GM13976 (cell line): ENCODE measurements at regions not wholly inside any gene's neighbourhood (a gene's known extent, or its start where the extent isn't known, plus 50 kb on each side); places are given as distances from the start of the nearest gene placed in this dataset.

Experiments
- DNase-seq: peaks from one replicate; pipeline ENCODE4 v3.0.0; 2012; ENCODE audit warnings: low spot score
- in situ Hi-C: fragments of 300-500 bp; cut with MboI; formaldehyde crosslinking; loops from one replicate; pipeline ENCODE4 v1.12.0; 2022; ENCODE audit warnings: low sequenced_read_pairs, mixed read lengths, inconsistent platforms; ENCODE audit not compliant: unreplicated experiment
- TF ChIP-seq, protein P1 (sequence below): IDR thresholded peaks from 2 replicates; pipeline ENCODE4 v1.5.1; 2012; ENCODE audit warnings: borderline replicate concordance, mild to moderate bottlenecking; ENCODE audit not compliant: insufficient read depth; ENCODE audit errors: extremely low read depth, missing control alignments, control extremely low read depth

GRCh38 chr2:8566155-8566670 lies 115.6 kb upstream of the ID2 start:
- TF ChIP-seq, protein P1, sequence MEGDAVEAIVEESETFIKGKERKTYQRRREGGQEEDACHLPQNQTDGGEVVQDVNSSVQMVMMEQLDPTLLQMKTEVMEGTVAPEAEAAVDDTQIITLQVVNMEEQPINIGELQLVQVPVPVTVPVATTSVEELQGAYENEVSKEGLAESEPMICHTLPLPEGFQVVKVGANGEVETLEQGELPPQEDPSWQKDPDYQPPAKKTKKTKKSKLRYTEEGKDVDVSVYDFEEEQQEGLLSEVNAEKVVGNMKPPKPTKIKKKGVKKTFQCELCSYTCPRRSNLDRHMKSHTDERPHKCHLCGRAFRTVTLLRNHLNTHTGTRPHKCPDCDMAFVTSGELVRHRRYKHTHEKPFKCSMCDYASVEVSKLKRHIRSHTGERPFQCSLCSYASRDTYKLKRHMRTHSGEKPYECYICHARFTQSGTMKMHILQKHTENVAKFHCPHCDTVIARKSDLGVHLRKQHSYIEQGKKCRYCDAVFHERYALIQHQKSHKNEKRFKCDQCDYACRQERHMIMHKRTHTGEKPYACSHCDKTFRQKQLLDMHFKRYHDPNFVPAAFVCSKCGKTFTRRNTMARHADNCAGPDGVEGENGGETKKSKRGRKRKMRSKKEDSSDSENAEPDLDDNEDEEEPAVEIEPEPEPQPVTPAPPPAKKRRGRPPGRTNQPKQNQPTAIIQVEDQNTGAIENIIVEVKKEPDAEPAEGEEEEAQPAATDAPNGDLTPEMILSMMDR, result no peak
- DNase-seq, result no peak
- in situ Hi-C loops, result no loop called here

DNA sequence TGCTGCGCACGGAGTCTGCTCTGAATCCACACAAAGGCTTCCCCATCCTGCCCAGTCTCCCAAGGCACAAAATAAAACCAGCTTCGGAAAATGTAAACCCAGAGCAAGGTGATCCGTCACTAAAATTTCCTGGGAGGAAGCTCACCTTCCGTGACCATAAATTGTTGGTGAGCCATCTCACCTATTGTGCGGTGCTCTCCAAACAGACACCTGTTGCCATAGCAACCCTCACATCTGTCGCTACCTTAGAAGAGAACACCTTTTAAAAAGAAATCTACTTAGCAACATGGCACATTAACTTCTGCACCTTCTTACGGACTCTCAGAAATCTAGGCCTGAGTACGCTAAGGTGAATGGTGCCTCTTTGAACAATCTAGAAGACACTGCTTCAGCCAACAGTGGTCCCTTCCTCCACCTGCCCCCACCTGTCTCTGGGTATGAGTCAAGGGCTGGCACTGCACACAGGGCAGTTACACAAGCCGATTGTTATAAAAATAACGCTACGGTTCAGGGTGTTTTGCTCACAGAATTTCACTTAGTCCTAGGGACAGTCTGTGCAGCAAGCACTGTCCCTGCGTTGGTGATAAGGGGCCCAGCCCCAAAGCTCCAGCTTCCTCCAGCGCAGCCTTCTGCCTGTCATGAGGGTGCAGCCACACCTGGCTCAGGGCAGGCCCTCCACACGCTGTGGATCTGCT lies 114.9 kb upstream of the ID2 start:
- TF ChIP-seq, protein P1, result no peak
- in situ Hi-C loops, result no loop called here
- no peak for DNase-seq

DNA sequence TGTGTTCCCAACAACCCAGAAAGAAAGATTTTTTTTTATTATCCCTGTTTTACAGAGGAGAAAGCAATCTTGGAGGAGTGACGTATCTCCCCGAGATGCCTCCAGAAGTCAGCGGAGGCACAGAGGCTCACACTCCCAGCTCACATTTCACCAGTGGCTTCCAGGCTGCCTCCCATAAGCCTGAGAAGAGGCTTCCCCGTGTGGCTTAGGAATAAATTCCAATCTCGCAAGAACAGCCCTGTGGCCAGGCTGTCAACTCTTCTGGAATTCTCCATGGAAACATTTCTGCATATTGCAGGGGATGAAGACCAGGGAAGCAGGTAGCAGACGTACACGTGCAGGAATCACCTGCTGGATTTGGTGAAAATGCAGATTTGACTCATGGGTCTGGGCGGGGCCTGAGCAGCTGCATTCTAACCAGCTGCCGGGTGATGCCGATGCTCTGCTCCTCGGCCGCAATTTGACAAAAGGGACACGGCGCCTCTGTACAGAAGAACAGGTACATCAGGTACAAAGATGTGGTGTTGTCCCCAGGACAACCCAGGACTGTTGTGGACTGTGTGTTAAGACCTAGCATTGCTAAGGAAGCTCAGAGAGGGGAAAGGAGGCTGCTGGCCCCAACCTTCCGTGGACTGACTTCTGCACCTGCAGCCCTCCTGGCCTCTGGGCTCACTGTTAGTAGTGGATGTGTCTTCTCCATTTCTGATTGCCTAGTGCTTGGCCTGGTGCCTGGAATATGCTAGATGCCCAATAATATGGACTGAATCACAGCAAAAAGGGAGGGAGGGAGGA lies 114.2 kb upstream of the ID2 start:
- DNase-seq, result no peak
- in situ Hi-C loops, result no loop called here
- TF ChIP-seq, protein P1, result no peak

DNA sequence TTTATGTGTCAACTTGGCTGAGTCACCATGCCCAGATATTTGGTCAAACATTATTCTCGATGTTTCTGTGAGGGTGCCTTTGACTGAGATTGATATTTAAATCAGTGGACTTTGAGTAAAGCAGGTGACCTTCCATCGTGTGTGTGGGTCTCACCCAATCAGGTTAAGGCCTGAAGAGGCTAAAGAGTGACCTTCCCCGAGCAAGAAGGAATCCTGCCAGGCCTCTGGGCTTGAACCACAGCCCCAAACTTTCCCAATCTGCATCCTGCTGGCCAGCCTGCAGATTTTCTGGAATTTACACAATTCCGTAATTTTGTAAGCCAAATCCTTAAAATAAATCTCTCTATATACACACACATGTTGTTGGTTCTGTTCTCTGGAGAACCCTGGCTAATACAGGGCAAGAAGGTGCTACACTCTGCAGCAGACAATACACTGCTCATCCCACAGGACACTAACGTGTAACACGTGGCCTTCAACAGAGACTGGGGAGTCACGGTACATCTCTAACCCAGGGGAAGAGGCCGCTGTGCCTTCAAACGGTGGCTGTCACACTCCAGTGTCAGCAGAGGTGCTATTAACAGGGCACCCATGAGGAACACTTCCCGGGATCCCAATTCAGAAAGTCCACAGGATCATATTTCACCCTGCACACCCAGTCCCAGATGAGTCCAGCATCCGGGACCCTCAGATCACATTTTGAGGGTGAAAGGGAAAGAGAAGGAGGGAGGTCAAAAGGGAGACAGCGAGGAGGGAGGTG lies 113.1 kb upstream of the ID2 start:
- in situ Hi-C loops, result no loop called here
- DNase-seq, result no peak
- TF ChIP-seq, protein P1, result no peak

- no peak for DNase-seq
- in situ Hi-C loops, result no loop called here
These were observed 112.4 kb upstream of the ID2 start for GRCh38 chr2:8569332-8569930.

More at GRCh38 chr2:8569332-8569930, 112.4 kb upstream of the ID2 start:
- TF ChIP-seq, protein P1, result no peak
